Neuronal stem cell (in vitro differentiated cells): ENCODE measurements at regions not wholly inside any gene's neighbourhood (a gene's known extent, or its start where the extent isn't known, plus 50 kb on each side); places are given as distances from the start of the nearest gene placed in this dataset.

Source experiments
- DNase-seq: peaks from one replicate; pipeline ENCODE4 v3.0.0-alpha.2; 2013; ENCODE audit warnings: low spot score
- H2AFZ ChIP-seq: one replicate; pipeline ENCODE4 v1.6.1; 2013; ENCODE audit warnings: mild to moderate bottlenecking, low read length, inconsistent platforms
- H2AK5ac ChIP-seq: 2 replicates; pipeline ENCODE4 v1.6.1; 2013; ENCODE audit warnings: low read depth, mild to moderate bottlenecking, inconsistent platforms, low read length, moderate library complexity, mixed read lengths
- H2BK120ac ChIP-seq: 2 replicates; pipeline ENCODE4 v1.6.1; 2013; ENCODE audit warnings: low read depth, mild to moderate bottlenecking, inconsistent platforms, low read length, moderate library complexity, mixed read lengths
- H2BK12ac ChIP-seq: one replicate; pipeline ENCODE4 v1.6.1; 2013; ENCODE audit warnings: low read length, inconsistent platforms
- H2BK15ac ChIP-seq: 2 replicates; pipeline ENCODE4 v1.6.1; 2013; ENCODE audit warnings: mild to moderate bottlenecking, low read length, inconsistent platforms, mixed read lengths
- H2BK5ac ChIP-seq: one replicate; pipeline ENCODE4 v1.6.1; 2013; ENCODE audit warnings: inconsistent platforms, mild to moderate bottlenecking, low read length, moderate library complexity
- H3K14ac ChIP-seq: one replicate; pipeline ENCODE4 v1.6.1; 2013; ENCODE audit warnings: low read length, inconsistent platforms
- H3K18ac ChIP-seq: 2 replicates; pipeline ENCODE4 v1.6.1; 2013; ENCODE audit warnings: low read length, inconsistent platforms
- H3K23ac ChIP-seq: 2 replicates; pipeline ENCODE4 v1.6.1; 2013; ENCODE audit warnings: low read depth, mild to moderate bottlenecking, mixed read lengths, low read length, inconsistent platforms; ENCODE audit not compliant: poor library complexity
- H3K27ac ChIP-seq: replicated peaks from 3 replicates; pipeline ENCODE4 v1.5.1; 2013; ENCODE audit warnings: low read length, inconsistent platforms
- H3K27me3 ChIP-seq, 3 experiments: 2 replicates each; pipeline ENCODE4 v1.6.1; 2013; ENCODE audit warnings: low read length in 3 of 3, mild to moderate bottlenecking in 2 of 3, inconsistent platforms in 1 of 3, low read depth in 1 of 3, mixed read lengths in 1 of 3, moderate library complexity in 1 of 3; ENCODE audit not compliant: control insufficient read depth in 3 of 3, insufficient read depth in 3 of 3
- H3K36me3 ChIP-seq, 2 donors: replicated peaks in 1 of 2; 2 replicates each; pipeline ENCODE4 v1.6.1; 2013; ENCODE audit warnings: low read length in 2 of 2; ENCODE audit not compliant: control insufficient read depth in 2 of 2, insufficient read depth in 2 of 2
- H3K4ac ChIP-seq: 2 replicates; pipeline ENCODE4 v1.6.1; 2013; ENCODE audit warnings: inconsistent platforms, mild to moderate bottlenecking, low read length, moderate library complexity
- H3K4me1 ChIP-seq, 2 donors: 1 replicate in 1 of 2; 2 replicates in 1 of 2; pipeline ENCODE4 v1.6.1; 2013; ENCODE audit warnings: low read length in 2 of 2, low read depth in 1 of 2; ENCODE audit not compliant: control insufficient read depth in 2 of 2, insufficient read depth in 1 of 2
- H3K4me2 ChIP-seq: one replicate; pipeline ENCODE4 v1.6.1; 2013; ENCODE audit warnings: mild to moderate bottlenecking, low read length, inconsistent platforms; ENCODE audit not compliant: insufficient read depth, poor library complexity, severe bottlenecking
- H3K4me3 ChIP-seq, 2 donors: 2 replicates each; pipeline ENCODE4 v1.5.1; 2013; ENCODE audit warnings: low read length in 2 of 2, mild to moderate bottlenecking in 2 of 2, inconsistent platforms in 1 of 2, moderate library complexity in 1 of 2
- H3K79me1 ChIP-seq: one replicate; pipeline ENCODE4 v1.6.1; 2013; ENCODE audit warnings: low read depth, mild to moderate bottlenecking, inconsistent platforms, low read length, moderate library complexity
- H3K9ac ChIP-seq: one replicate; pipeline ENCODE4 v1.6.1; 2013; ENCODE audit warnings: mild to moderate bottlenecking, low read depth, low read length, inconsistent platforms; ENCODE audit not compliant: poor library complexity
- H3K9me3 ChIP-seq, 2 donors: replicated peaks in 1 of 2; 2 replicates each; pipeline versions ENCODE3 to v1.6.1; 2013; ENCODE audit warnings: low read length in 2 of 2, mild to moderate bottlenecking in 2 of 2, inconsistent platforms in 1 of 2, low read depth in 1 of 2, mixed read lengths in 1 of 2, moderate library complexity in 1 of 2; ENCODE audit not compliant: control insufficient read depth in 2 of 2, insufficient read depth in 1 of 2
- H4K8ac ChIP-seq: one replicate; pipeline ENCODE4 v1.6.1; 2013; ENCODE audit warnings: low read depth, mild to moderate bottlenecking, inconsistent platforms, low read length, moderate library complexity
- H4K91ac ChIP-seq: one replicate; pipeline ENCODE4 v1.6.1; 2013; ENCODE audit warnings: low read length, low read depth, mild to moderate bottlenecking, inconsistent platforms; ENCODE audit not compliant: poor library complexity
- WGBS, 2 donors: extraction: QIAGEN DNeasy Blood & Tissue Kit; methylation state at CpG; one replicate each; pipeline ENCODE4 v1.1.7; 2013; ENCODE audit warnings: missing lambda C conversion rate in 2 of 2, mixed read lengths in 1 of 2; ENCODE audit not compliant: insufficient read length in 2 of 2, insufficient replicate concordance in 1 of 2; ENCODE audit errors: extremely low coverage in 2 of 2; 5-methylcytosine and 5-hydroxymethylcytosine counted together

DNA sequence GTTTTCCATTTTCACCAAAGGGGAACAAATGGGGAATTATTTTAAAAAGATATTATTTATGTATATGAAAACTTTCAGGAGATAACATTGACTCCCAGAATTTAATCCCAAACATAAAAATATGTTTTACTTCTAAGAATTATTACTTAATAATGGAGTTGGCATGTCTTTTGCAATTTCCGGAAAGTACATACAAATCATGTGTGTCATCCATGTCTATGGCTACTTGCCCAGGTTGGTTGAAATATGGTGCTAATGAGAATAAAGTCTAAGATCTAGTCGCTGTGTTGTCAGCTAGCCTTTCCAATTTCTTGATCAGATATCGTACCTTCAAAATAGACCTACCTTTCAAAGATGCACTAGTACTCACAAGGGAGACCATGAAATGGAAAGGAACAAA lies 1003.2 kb upstream of the PCDH20 start:
- no peak overlapping the region for H4K91ac ChIP-seq
- H3K36me3 ChIP-seq, result no peaks in the 10 kb centered on the region
- no peak overlapping the region for H2BK12ac ChIP-seq
- no peaks in the 10 kb centered on the region for H3K79me1 ChIP-seq
- no peak overlapping the region for H2BK120ac ChIP-seq
- H3K4me3 ChIP-seq, result no peak overlapping the region
- H3K4me1 ChIP-seq, result no peaks in the 10 kb centered on the region
- no peak overlapping the region for H3K18ac ChIP-seq
- no peak overlapping the region for H3K4ac ChIP-seq
- no peak overlapping the region for H3K14ac ChIP-seq
- H3K27ac ChIP-seq, result no peak overlapping the region
- no peak overlapping the region for H4K8ac ChIP-seq
- DNase-seq, result no peak
- no peak overlapping the region for H3K9ac ChIP-seq
- no peaks in the 10 kb centered on the region for H3K27me3 ChIP-seq
- no peak overlapping the region for H2BK15ac ChIP-seq
- H3K23ac ChIP-seq, result no peak overlapping the region
- no peak overlapping the region for H2BK5ac ChIP-seq
- no peak overlapping the region for H2AK5ac ChIP-seq
- no peak overlapping the region for H2AFZ ChIP-seq
- H3K4me2 ChIP-seq, result no peak overlapping the region
- WGBS, 2 donors, result no CpG with 5 or more reads among the region's 3 CpGs
- no peaks in the 10 kb centered on the region for H3K9me3 ChIP-seq

DNA sequence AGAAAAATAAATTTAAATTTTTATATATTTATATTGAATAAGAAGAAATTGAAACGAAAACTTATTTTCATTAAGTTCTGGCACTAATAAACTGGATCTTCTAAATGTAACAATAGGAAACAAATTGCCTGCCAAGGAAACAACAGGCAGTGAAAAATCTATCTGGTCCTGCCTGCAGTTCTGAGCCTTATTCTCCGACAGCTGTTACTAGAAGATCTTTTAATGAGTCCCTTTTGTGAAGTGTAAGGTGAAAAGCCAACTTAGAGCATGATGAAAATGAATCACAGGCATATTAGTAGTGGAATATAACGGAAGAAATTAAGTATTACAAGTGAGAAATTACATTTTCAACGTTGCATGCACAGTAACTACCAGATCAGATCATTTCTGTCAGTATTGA lies 1002.7 kb upstream of the PCDH20 start:
- H3K4me2 ChIP-seq, result no peak overlapping the region
- no peaks in the 10 kb centered on the region for H3K36me3 ChIP-seq
- no peak overlapping the region for H4K8ac ChIP-seq
- H2BK5ac ChIP-seq, result no peak overlapping the region
- H3K4me1 ChIP-seq, result no peaks in the 10 kb centered on the region
- DNase-seq, result no peak
- H4K91ac ChIP-seq, result no peak overlapping the region
- no peak overlapping the region for H3K14ac ChIP-seq
- no peak overlapping the region for H3K4me3 ChIP-seq
- H3K4ac ChIP-seq, result no peak overlapping the region
- no peak overlapping the region for H3K27ac ChIP-seq
- H2BK12ac ChIP-seq, result no peak overlapping the region
- no peak overlapping the region for H3K23ac ChIP-seq
- H2AFZ ChIP-seq, result no peak overlapping the region
- no peaks in the 10 kb centered on the region for H3K9me3 ChIP-seq
- H3K18ac ChIP-seq, result no peak overlapping the region
- no peak overlapping the region for H2AK5ac ChIP-seq
- WGBS, 2 donors, result no CpG with 5 or more reads among the region's 4 CpGs
- H2BK15ac ChIP-seq, result no peak overlapping the region
- no peak overlapping the region for H3K9ac ChIP-seq
- no peaks in the 10 kb centered on the region for H3K79me1 ChIP-seq
- no peaks in the 10 kb centered on the region for H3K27me3 ChIP-seq
- H2BK120ac ChIP-seq, result no peak overlapping the region

DNA sequence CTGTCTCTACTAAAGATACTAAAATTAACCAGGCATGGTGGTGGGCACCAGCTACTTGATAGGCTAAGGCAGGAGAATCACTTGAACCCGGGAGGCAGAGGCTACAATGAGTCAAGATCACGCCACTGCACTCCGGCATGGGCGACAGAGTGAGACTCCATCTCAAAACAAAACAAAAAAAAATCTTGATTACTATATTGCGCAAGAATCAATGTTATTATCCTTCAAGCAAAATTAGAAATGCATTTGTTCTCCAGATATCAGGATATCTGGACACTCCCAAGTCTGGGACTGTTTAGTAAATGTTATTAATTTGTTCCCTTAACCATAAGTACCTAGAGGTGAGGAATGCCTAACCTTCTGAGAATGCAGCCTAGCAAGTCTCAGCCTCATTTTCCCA lies 992.2 kb upstream of the PCDH20 start:
- H3K18ac ChIP-seq, result no peak overlapping the region
- no peak for DNase-seq
- no peak overlapping the region for H3K9ac ChIP-seq
- no peak overlapping the region for H2BK5ac ChIP-seq
- H3K14ac ChIP-seq, result no peak overlapping the region
- H3K23ac ChIP-seq, result no peak overlapping the region
- H3K9me3 ChIP-seq, result peaks cover 0 to 2% of the 10 kb centered on the region in 2 donors
- no peak overlapping the region for H2AFZ ChIP-seq
- no peaks in the 10 kb centered on the region for H3K27me3 ChIP-seq
- no peaks in the 10 kb centered on the region for H3K4me1 ChIP-seq
- no peak overlapping the region for H3K4ac ChIP-seq
- H3K27ac ChIP-seq, result no peak overlapping the region
- no peak overlapping the region for H2BK120ac ChIP-seq
- H3K4me2 ChIP-seq, result no peak overlapping the region
- no peak overlapping the region for H4K91ac ChIP-seq
- no peak overlapping the region for H2BK15ac ChIP-seq
- no CpG with 5 or more reads among the region's 5 CpGs for WGBS, 2 donors
- H3K36me3 ChIP-seq, result no peaks in the 10 kb centered on the region
- H2AK5ac ChIP-seq, result no peak overlapping the region
- H4K8ac ChIP-seq, result no peak overlapping the region
- no peak overlapping the region for H2BK12ac ChIP-seq
- H3K4me3 ChIP-seq, result no peak overlapping the region
- no peaks in the 10 kb centered on the region for H3K79me1 ChIP-seq

GRCh38 chr13:62388515-62388914 lies 972.9 kb upstream of the PCDH20 start:
- H3K14ac ChIP-seq, result no peak overlapping the region
- no peaks in the 10 kb centered on the region for H3K79me1 ChIP-seq
- no peak overlapping the region for H4K91ac ChIP-seq
- DNase-seq, result no peak
- H3K9me3 ChIP-seq, result no peaks in the 10 kb centered on the region
- no peak overlapping the region for H3K27ac ChIP-seq
- no peak overlapping the region for H3K4me3 ChIP-seq
- no peak overlapping the region for H3K23ac ChIP-seq
- no peak overlapping the region for H2BK15ac ChIP-seq
- no peak overlapping the region for H2BK120ac ChIP-seq
- H3K4me2 ChIP-seq, result no peak overlapping the region
- H3K4ac ChIP-seq, result no peak overlapping the region
- no peaks in the 10 kb centered on the region for H3K27me3 ChIP-seq
- no peak overlapping the region for H2BK5ac ChIP-seq
- H2BK12ac ChIP-seq, result no peak overlapping the region
- H3K36me3 ChIP-seq, result no peaks in the 10 kb centered on the region
- no peak overlapping the region for H3K9ac ChIP-seq
- no CpG with 5 or more reads among the region's 2 CpGs for WGBS, 2 donors
- no peak overlapping the region for H4K8ac ChIP-seq
- no peak overlapping the region for H2AFZ ChIP-seq
- H3K4me1 ChIP-seq, result no peaks in the 10 kb centered on the region
- H3K18ac ChIP-seq, result no peak overlapping the region
- no peak overlapping the region for H2AK5ac ChIP-seq
